RWPE1 (cell line): ENCODE measurements at regions not wholly inside any gene's neighbourhood (a gene's known extent, or its start where the extent isn't known, plus 50 kb on each side); places are given as distances from the start of the nearest gene placed in this dataset.

ENCODE experiments used
- CTCF ChIA-PET: fragments of 350-600 bp; sonication (Branson Sonifier 250); formaldehyde crosslinking; extraction: SDS; loops from one replicate; lab custom pipeline; 2021; lab: Yijun Ruan, JAX
- POLR2A ChIA-PET: fragments of 400-600 bp; formaldehyde crosslinking; extraction: SDS; loops from one replicate; lab custom pipeline; 2020; ENCODE audit warnings: antibody characterized with exemption; ENCODE audit not compliant: low non-redundant PET; lab: Yijun Ruan, JAX
- DNase-seq: peaks from one replicate; pipeline ENCODE4 v3.0.0; 2012; ENCODE audit warnings: low spot score
- H3K27ac ChIP-seq: fragments of 450-650 bp; 2 replicates; pipeline ENCODE4 v1.5.1; 2017
- CTCF ChIP-seq: fragments of 450-650 bp; conservative IDR thresholded peaks from 2 replicates; pipeline ENCODE4 v1.5.1; 2017; ENCODE audit warnings: low read depth, mild to moderate bottlenecking

DNA sequence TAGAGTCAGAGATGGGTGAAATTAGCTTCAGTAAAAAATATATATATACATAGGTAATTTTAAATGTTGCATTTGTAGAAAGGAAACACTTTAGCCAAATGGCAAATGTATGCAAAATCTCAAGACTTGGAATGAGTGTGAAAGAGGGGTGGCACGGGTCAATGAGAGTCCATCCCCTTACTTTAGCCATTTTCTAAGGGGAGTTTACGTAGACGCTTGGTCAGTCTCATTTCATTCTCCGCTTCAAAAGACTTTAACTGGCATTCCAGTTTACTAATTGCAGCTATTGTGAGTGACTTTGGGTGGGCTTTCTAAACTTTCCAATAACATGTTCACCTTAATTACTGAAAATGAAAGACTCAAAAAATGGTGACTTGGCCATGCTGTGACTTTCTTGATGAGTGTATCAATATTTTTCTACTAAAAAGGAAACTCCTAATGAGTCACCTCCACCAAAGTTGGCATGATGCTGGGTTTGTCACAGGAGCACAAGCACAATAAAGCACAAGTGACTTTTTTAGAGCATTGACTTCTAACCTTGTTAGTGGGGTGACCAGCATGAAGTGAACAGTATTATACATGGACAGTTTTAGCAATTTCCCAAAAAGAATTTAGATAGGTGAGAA lies 356.0 kb upstream of the RASGEF1B start:
- H3K27ac ChIP-seq, result no peak overlapping the region
- CTCF ChIA-PET, result no interaction called here
- DNase-seq, result no peak
- TF ChIP-seq CTCF, result no peak
- POLR2A ChIA-PET, result no interaction called here

DNA sequence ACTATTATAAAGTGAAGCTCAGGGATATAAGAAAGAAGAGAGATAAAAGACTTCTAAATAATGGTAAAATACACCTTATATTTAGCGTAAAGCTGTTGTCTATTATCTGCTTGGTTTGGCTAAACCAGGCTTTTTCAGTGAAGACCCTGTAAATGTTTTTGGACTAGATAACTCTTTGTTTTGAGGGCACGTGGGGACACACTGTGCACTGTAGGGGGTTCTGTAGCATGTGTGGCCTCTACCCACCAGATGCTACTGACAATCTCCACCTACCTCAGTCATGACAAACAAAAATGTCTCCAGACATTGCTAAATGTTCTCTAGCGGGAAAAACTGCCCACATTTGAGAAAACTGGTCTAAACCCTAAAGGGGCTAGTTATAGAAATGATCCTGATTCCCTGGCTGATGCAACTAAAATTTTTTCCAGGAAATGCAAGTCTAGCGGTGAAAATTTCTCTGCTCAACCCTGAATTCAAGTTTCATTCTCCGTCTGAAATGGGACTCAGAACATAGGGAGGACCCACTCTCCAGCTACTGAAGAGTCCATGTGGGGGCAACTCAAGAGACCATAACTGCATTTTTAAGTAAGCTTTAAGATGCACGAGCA lies 355.2 kb upstream of the RASGEF1B start:
- H3K27ac ChIP-seq, result no peak overlapping the region
- POLR2A ChIA-PET, result no interaction called here
- DNase-seq, result no peak
- CTCF ChIA-PET, result no interaction called here
- TF ChIP-seq CTCF, result no peak

DNA sequence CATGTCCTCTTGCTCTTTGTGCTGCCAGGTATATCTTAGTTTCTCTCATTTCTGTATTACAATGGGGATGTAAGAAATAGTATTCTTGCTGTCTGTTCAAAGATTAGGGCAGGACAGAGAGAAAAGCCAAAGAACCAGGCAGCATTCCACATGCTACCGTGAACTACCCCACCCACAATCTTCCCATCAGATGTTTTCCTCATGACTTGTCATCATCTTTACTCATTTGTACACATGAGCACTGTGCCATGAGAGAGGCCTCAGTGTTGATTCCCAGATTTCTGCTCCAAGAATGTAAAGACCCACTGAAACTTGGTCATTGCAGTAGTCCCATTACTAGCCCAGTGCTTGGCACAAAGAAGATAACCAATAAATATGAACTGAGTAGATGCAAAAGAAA lies 354.6 kb upstream of the RASGEF1B start:
- H3K27ac ChIP-seq, result no peak overlapping the region
- ChIA-PET CTCF (no interaction called here), POLR2A (no interaction called here)
- no peak for DNase-seq
- TF ChIP-seq CTCF, result no peak

DNA sequence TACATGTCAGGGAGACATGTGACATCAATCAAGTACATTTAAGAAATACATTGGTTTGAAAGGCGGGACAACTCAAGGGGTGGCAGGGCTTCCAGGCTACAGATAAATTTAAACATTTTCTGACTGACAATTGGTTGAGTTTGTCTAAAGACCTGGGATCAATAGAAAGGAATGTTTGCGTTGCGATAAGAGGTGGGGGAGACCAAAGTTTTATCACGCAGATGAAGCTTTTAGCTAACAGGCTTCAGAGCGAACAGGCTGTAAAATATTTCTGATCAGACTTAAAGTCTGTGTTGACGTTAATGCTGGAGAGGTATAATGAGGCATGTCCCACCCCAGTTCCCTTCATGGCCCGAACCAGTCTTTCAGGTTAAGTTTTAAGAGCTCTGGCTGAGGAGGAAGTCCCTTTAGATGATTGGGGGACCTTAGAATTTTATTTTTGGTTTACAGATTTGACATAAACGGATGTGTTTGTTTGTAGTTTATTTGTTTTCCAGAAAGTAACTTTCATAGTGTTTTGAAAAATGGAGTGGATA lies 346.7 kb upstream of the RASGEF1B start:
- DNase-seq, result no peak
- ChIA-PET CTCF (interaction anchor here (0.6 kb wide), 2 partner anchors 145 to 448 kb away, joined by 3 to 5 read pairs; no protein-coding TSS in a partner anchor), POLR2A (no interaction called here)
- TF ChIP-seq CTCF, result no peak
- H3K27ac ChIP-seq, result no peak overlapping the region

DNA sequence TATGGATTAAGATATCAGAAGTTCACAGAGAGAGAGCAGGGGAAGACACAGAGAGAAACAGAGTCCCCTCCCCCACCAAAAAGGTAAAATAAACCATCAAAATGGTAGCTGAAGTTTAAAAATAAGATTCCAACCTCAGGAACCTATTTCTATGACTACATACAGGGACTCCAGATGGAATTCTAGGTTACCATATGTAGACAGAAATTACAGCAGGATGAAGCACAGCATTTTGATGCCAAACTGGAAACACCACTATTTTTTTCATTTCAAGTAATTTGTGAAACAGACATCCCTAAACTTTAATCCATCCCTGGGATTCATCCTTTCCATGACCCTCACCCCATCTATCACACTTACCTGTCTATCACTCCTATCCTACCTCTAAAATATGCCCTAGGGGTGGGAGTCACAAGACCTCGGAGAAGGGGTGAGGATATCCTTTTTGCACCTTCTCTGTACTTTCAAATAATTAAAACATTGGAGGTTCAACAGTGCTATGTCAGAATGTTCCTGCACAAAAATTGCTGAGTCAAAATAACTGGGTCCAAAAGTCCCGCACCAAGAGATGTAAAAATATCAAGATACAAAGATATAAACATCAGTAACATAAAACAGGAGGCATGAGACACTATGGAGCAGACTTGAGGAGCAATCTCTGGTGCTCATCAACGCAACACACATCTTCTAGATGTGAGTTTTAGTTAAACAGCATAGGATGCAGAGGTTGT lies 344.5 kb upstream of the RASGEF1B start:
- no peak for TF ChIP-seq CTCF
- ChIA-PET CTCF (no interaction called here), POLR2A (no interaction called here)
- no peak for DNase-seq
- no peak overlapping the region for H3K27ac ChIP-seq

DNA sequence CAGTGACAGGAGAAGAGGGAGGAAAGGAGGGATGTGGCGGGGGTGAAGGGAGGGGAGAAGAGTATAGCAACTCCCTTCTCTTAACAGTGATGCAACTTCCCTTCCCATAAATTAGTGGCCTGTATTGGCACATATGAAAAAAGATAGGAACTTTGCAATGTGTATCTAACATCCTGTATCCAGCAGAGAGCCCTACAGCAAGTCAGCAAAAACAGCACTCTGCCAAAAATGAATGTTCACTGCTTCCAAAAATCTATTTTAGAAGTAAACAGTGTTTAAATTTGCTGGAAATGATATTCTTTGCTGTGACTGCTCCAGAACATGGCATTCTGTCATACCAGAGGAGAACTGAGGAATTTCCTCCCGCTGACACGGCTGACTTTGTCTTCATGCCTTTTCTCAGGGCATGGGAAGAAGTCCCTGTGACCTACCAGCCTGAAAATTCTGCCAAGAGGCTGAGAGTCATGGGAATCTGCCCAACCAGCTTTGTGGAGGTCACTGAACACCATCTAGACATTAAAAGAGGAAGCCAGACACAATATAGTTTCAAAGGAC lies 343.4 kb upstream of the RASGEF1B start:
- no peak overlapping the region for H3K27ac ChIP-seq
- CTCF ChIA-PET, result no interaction called here
- no peak for TF ChIP-seq CTCF
- POLR2A ChIA-PET, result no interaction called here
- no peak for DNase-seq
